Vagina (tissue), 2 donors: ENCODE measurements at regions not wholly inside any gene's neighbourhood (a gene's known extent, or its start where the extent isn't known, plus 50 kb on each side); places are given as distances from the start of the nearest gene placed in this dataset.

Source experiments
- DNase-seq, 2 donors: peaks; one replicate each; pipeline ENCODE4 v3.0.0-alpha.2; 2017; ENCODE audit errors: extremely low spot score in 2 of 2
- H3K27ac ChIP-seq: fragments of 200-600 bp; sonication (generic); one replicate; pipeline ENCODE4 v1.5.1; 2019
- H3K27me3 ChIP-seq: fragments of 200-600 bp; sonication (generic); one replicate; pipeline ENCODE4 v1.5.1; 2019
- H3K36me3 ChIP-seq, 2 donors: fragments of 200-600 bp; sonication (generic); one replicate each; pipeline ENCODE4 v1.5.1; 2017 to 2019
- H3K4me1 ChIP-seq: fragments of 200-600 bp; sonication (generic); one replicate; pipeline ENCODE4 v1.5.1; 2019
- H3K4me3 ChIP-seq, 2 donors: fragments of 200-600 bp; sonication (generic); 1 replicate in 1 of 2; 2 replicates in 1 of 2; pipeline ENCODE4 v1.5.1; 2016 to 2019
- H3K9me3 ChIP-seq: fragments of 200-600 bp; sonication (generic); one replicate; pipeline ENCODE4 v1.5.1; 2019
- CTCF ChIP-seq, 3 experiments: fragments of 450-650 bp in 2 of 3; fragments of 200-600 bp in 1 of 3; sonication (generic) in 1 of 3; IDR thresholded peaks; one replicate each; pipeline ENCODE4 v1.5.1; 2017 to 2019; ENCODE audit warnings: antibody characterized with exemption in 3 of 3, mild to moderate bottlenecking in 2 of 3, moderate library complexity in 2 of 3
- POLR2A ChIP-seq, 2 donors: fragments of 450-650 bp; IDR thresholded peaks; one replicate each; pipeline ENCODE4 v1.6.1; 2017; ENCODE audit warnings: antibody characterized with exemption in 2 of 2, mild to moderate bottlenecking in 2 of 2, moderate library complexity in 2 of 2
- POLR2AphosphoS5 ChIP-seq, 2 donors: sonication (generic); formaldehyde crosslinking; IDR thresholded peaks; one replicate each; pipeline ENCODE4 v1.9.0; 2017; ENCODE audit warnings: antibody characterized with exemption in 2 of 2, mild to moderate bottlenecking in 2 of 2, low read depth in 1 of 2; ENCODE audit not compliant: insufficient read depth in 1 of 2
- intact Hi-C: fragments of 100-400 bp; cut with DNase I; formaldehyde crosslinking; loops from one replicate; pipeline ENCODE4 v1.15.1; 2023

GRCh38 chr4:81756973-81757372 is 285.3 kb upstream of the RASGEF1B start:
- DNase-seq: no peak
- Histone ChIP-seq H3K9me3 (no peaks in the 10 kb centered on the region), H3K4me1 (no peaks in the 10 kb centered on the region), H3K27me3 (no peaks in the 10 kb centered on the region), H3K27ac (no peak overlapping the region), H3K4me3 (no peak overlapping the region), H3K36me3 (no peaks in the 10 kb centered on the region)
- intact Hi-C loops: no loop called here
- TF ChIP-seq POLR2A (IDR thresholded peaks at IDR 0.05) (no peak), POLR2AphosphoS5 (IDR thresholded peaks at IDR 0.05; ENCODE audit: insufficient read depth in 1 of 2, low read depth in 1 of 2) (no peak), CTCF (IDR thresholded peaks at IDR 0.05) (no peak)

GRCh38 chr4:81756042-81756441 is 284.3 kb upstream of the RASGEF1B start:
- no peak overlapping the region for H3K27ac ChIP-seq
- H3K4me1 ChIP-seq: no peaks in the 10 kb centered on the region
- no peaks in the 10 kb centered on the region for H3K27me3 ChIP-seq
- intact Hi-C loops: no loop called here
- no peak for DNase-seq
- H3K9me3 ChIP-seq: no peaks in the 10 kb centered on the region
- no peak overlapping the region for H3K4me3 ChIP-seq
- no peak for TF ChIP-seq CTCF (IDR thresholded peaks at IDR 0.05)
- TF ChIP-seq POLR2A (IDR thresholded peaks at IDR 0.05): no peak
- no peak for TF ChIP-seq POLR2AphosphoS5 (IDR thresholded peaks at IDR 0.05; ENCODE audit: insufficient read depth in 1 of 2, low read depth in 1 of 2)
- H3K36me3 ChIP-seq: no peaks in the 10 kb centered on the region

- no peaks in the 10 kb centered on the region for H3K27me3 ChIP-seq
- TF ChIP-seq POLR2AphosphoS5 (IDR thresholded peaks at IDR 0.05; ENCODE audit: insufficient read depth in 1 of 2, low read depth in 1 of 2) (no peak), CTCF (IDR thresholded peaks at IDR 0.05) (no peak), POLR2A (IDR thresholded peaks at IDR 0.05) (no peak)
- intact Hi-C loops: no loop called here
- no peak for DNase-seq
- no peaks in the 10 kb centered on the region for H3K36me3 ChIP-seq
- H3K4me3 ChIP-seq: no peak overlapping the region
- H3K4me1 ChIP-seq: no peaks in the 10 kb centered on the region
- no peaks in the 10 kb centered on the region for H3K9me3 ChIP-seq
- no peak overlapping the region for H3K27ac ChIP-seq
These were observed 282.5 kb upstream of the RASGEF1B start for GRCh38 chr4:81754169-81754568.

- Histone ChIP-seq H3K9me3 (no peaks in the 10 kb centered on the region), H3K27me3 (no peaks in the 10 kb centered on the region), H3K4me3 (no peak overlapping the region), H3K27ac (no peak overlapping the region), H3K4me1 (no peaks in the 10 kb centered on the region), H3K36me3 (no peaks in the 10 kb centered on the region)
- no peak for DNase-seq
- TF ChIP-seq CTCF (IDR thresholded peaks at IDR 0.05) (no peak), POLR2A (IDR thresholded peaks at IDR 0.05) (no peak), POLR2AphosphoS5 (IDR thresholded peaks at IDR 0.05; ENCODE audit: insufficient read depth in 1 of 2, low read depth in 1 of 2) (no peak)
- intact Hi-C loops: no loop called here
These were observed 280.0 kb upstream of the RASGEF1B start for GRCh38 chr4:81751531-81752289.

GRCh38 chr4:81747242-81747930 is 275.7 kb upstream of the RASGEF1B start:
- no peaks in the 10 kb centered on the region for H3K4me1 ChIP-seq
- no peaks in the 10 kb centered on the region for H3K36me3 ChIP-seq
- no peak overlapping the region for H3K27ac ChIP-seq
- H3K9me3 ChIP-seq: no peaks in the 10 kb centered on the region
- TF ChIP-seq POLR2AphosphoS5 (IDR thresholded peaks at IDR 0.05; ENCODE audit: insufficient read depth in 1 of 2, low read depth in 1 of 2) (peak in 1 of 2 donors; percentile 21), POLR2A (IDR thresholded peaks at IDR 0.05) (no peak), CTCF (IDR thresholded peaks at IDR 0.05) (no peak)
- DNase-seq: no peak
- no peaks in the 10 kb centered on the region for H3K27me3 ChIP-seq
- intact Hi-C loops: no loop called here
- H3K4me3 ChIP-seq: no peak overlapping the region
